ENCODE measurements at regions not wholly inside any gene's neighbourhood (a gene's known extent, or its start where the extent isn't known, plus 50 kb on each side); places are given as distances from the start of the nearest gene placed in this dataset.
"Not testable (repeated sequence)": the region's sequence is repeated elsewhere in the genome, so short reads cannot be mapped to it uniquely, and the experiment has no call there.

DNA sequence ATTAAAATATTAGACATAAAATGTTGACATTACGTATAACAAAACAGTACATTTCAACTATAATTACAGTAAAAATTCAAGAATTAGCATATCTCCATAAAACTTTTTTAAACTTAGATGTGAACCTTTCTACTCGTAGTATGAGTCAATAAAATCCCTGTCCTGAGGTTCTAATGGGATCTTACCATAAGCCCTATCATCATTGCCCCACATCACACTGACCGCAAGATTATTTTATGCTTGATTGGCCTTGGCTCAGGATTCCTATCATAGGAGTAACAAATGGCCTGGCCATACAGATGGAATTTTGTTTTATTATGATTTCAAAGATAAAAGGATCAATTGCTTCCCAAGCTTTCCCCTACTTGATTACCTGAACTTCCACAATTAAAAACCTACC lies 238.3 kb downstream of the MEF2C start:
- Histone ChIP-seq H4K20me1 (ENCODE audit: insufficient read depth, low read length) (no peaks in the 10 kb centered on the region), H3K9me3 (replicated peaks; ENCODE audit: insufficient read depth, low read length) (no peaks in the 10 kb centered on the region), H3K4me3 (ENCODE audit: low read length) (no peak overlapping the region), H3K9ac (ENCODE audit: low read length) (no peak overlapping the region), H2AFZ (ENCODE audit: low read length) (no peak overlapping the region), H3K4me2 (ENCODE audit: low read depth, low read length) (no peak overlapping the region), H3K79me2 (ENCODE audit: low read length) (no peaks in the 10 kb centered on the region), H3F3A (ENCODE audit: insufficient read depth, low read length) (no peaks in the 10 kb centered on the region), H3K4me1 (ENCODE audit: low read length) (no peaks in the 10 kb centered on the region), H3K27me3 (replicated peaks; ENCODE audit: insufficient read depth, low read length) (no peaks in the 10 kb centered on the region), H3K27ac (ENCODE audit: low read length) (no peak overlapping the region), H3K9me2 (replicated peaks; ENCODE audit: insufficient read depth, low read length) (no peaks in the 10 kb centered on the region), H3K36me3 (replicated peaks; ENCODE audit: insufficient read depth, low read length) (no peaks in the 10 kb centered on the region)
- TF ChIP-seq EZH2 (optimal IDR thresholded peaks at IDR 0.05; ENCODE audit: low read depth, low read length), result no peak
- TF ChIP-seq, protein P1, sequence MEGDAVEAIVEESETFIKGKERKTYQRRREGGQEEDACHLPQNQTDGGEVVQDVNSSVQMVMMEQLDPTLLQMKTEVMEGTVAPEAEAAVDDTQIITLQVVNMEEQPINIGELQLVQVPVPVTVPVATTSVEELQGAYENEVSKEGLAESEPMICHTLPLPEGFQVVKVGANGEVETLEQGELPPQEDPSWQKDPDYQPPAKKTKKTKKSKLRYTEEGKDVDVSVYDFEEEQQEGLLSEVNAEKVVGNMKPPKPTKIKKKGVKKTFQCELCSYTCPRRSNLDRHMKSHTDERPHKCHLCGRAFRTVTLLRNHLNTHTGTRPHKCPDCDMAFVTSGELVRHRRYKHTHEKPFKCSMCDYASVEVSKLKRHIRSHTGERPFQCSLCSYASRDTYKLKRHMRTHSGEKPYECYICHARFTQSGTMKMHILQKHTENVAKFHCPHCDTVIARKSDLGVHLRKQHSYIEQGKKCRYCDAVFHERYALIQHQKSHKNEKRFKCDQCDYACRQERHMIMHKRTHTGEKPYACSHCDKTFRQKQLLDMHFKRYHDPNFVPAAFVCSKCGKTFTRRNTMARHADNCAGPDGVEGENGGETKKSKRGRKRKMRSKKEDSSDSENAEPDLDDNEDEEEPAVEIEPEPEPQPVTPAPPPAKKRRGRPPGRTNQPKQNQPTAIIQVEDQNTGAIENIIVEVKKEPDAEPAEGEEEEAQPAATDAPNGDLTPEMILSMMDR (IDR thresholded peaks at IDR 0.05; ENCODE audit: low read length), result no peak
- TF ChIP-seq EZH2phosphoT487 (IDR thresholded peaks at IDR 0.05; ENCODE audit: low read length), result no peak
- no peak for DNase-seq

DNA sequence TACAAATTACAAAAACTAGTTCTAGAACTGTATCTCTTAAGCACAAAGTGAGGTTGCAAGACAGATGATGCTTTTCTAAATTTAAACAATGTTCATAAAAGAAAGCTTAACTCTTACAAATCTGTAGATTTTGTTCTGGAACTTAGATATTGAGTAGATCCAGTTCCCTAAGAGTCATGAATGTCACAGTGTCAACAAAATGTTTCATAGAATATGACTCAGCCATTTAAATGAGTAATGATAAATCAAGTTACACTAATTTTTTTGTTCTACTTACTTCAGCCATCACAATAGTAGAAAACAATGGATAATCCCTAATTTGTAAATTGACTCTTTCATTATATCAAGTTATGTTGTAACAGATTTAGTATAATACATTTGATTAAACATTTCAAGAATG lies 239.7 kb downstream of the MEF2C start:
- no peaks in the 10 kb centered on the region for H3F3A ChIP-seq (ENCODE audit: insufficient read depth, low read length)
- no peak overlapping the region for H3K4me2 ChIP-seq (ENCODE audit: low read depth, low read length)

DNA sequence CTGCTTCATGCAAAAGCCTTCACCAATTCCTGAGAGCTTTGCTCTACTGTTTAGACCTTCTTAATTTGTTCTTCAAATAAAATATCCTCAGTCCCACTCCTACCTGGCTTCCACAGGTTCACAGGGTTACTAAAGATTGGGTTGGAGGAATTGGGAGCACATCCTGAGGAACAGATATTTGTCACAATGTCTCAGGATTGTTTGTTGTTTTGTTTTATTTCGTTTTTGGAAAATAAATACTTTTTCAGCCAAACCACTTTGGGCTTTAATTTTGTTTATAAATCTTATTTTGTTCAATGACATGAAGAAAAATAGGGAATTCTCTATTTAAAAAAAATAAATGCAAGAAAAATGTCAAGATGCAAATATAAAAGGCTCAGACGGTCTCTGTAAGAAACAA lies 249.0 kb downstream of the MEF2C start:
- H3F3A ChIP-seq (ENCODE audit: insufficient read depth, low read length), result no peaks in the 10 kb centered on the region
- no peaks in the 10 kb centered on the region for H4K20me1 ChIP-seq (ENCODE audit: insufficient read depth, low read length)
- no peak overlapping the region for H3K27ac ChIP-seq (ENCODE audit: low read length)
- H3K9me3 ChIP-seq (replicated peaks; ENCODE audit: insufficient read depth, low read length), result no peaks in the 10 kb centered on the region
- H3K4me3 ChIP-seq (ENCODE audit: low read length), result no peak overlapping the region
- no peaks in the 10 kb centered on the region for H3K36me3 ChIP-seq (replicated peaks; ENCODE audit: insufficient read depth, low read length)
- H3K4me2 ChIP-seq (ENCODE audit: low read depth, low read length), result no peak overlapping the region
- no peak for DNase-seq
- no peaks in the 10 kb centered on the region for H3K4me1 ChIP-seq (ENCODE audit: low read length)
- no peaks in the 10 kb centered on the region for H3K9me2 ChIP-seq (replicated peaks; ENCODE audit: insufficient read depth, low read length)
- no peaks in the 10 kb centered on the region for H3K27me3 ChIP-seq (replicated peaks; ENCODE audit: insufficient read depth, low read length)
- H2AFZ ChIP-seq (ENCODE audit: low read length), result no peak overlapping the region
- H3K79me2 ChIP-seq (ENCODE audit: low read length), result no peaks in the 10 kb centered on the region
- H3K9ac ChIP-seq (ENCODE audit: low read length), result no peak overlapping the region
- TF ChIP-seq EZH2 (optimal IDR thresholded peaks at IDR 0.05; ENCODE audit: low read depth, low read length) (no peak), EZH2phosphoT487 (IDR thresholded peaks at IDR 0.05; ENCODE audit: low read length) (no peak)
- TF ChIP-seq, protein P1 (IDR thresholded peaks at IDR 0.05; ENCODE audit: low read length), result no peak

More for the DNA sequence above, 239.7 kb downstream of the MEF2C start:
- TF ChIP-seq, protein P1 (IDR thresholded peaks at IDR 0.05; ENCODE audit: low read length), result no peak
- TF ChIP-seq EZH2 (optimal IDR thresholded peaks at IDR 0.05; ENCODE audit: low read depth, low read length) (no peak), EZH2phosphoT487 (IDR thresholded peaks at IDR 0.05; ENCODE audit: low read length) (no peak)
- no peaks in the 10 kb centered on the region for H3K4me1 ChIP-seq (ENCODE audit: low read length)
- no peaks in the 10 kb centered on the region for H3K79me2 ChIP-seq (ENCODE audit: low read length)
- H3K27me3 ChIP-seq (replicated peaks; ENCODE audit: insufficient read depth, low read length), result no peaks in the 10 kb centered on the region
- no peak overlapping the region for H3K27ac ChIP-seq (ENCODE audit: low read length)
- H3K4me3 ChIP-seq (ENCODE audit: low read length), result no peak overlapping the region
- no peak overlapping the region for H3K9ac ChIP-seq (ENCODE audit: low read length)
- H3K36me3 ChIP-seq (replicated peaks; ENCODE audit: insufficient read depth, low read length), result no peaks in the 10 kb centered on the region
- no peaks in the 10 kb centered on the region for H4K20me1 ChIP-seq (ENCODE audit: insufficient read depth, low read length)
- no peak for DNase-seq
- no peaks in the 10 kb centered on the region for H3K9me2 ChIP-seq (replicated peaks; ENCODE audit: insufficient read depth, low read length)
- no peaks in the 10 kb centered on the region for H3K9me3 ChIP-seq (replicated peaks; ENCODE audit: insufficient read depth, low read length)
- no peak overlapping the region for H2AFZ ChIP-seq (ENCODE audit: low read length)

DNA sequence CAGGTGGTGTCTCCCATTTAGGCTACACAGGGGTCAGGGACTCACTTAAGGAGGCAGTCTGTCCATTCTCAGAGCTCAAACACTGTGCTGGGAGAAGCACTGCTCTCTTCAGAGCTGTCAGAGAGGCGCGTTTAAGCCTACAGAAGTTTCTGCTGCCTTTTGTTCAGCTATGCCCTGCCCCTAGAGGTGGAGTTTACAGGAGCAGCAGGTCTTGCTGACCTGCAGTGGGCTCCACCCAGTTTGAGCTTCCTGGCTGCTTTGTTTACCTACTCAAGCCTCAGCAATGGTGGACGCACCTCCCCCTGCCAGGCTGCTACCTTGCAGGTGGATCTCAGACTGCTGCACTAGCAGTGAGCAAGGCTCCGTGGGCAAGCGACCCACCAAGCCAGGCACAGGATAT lies 260.1 kb downstream of the MEF2C start:
- not testable (repeated sequence) for H3K4me2 ChIP-seq (ENCODE audit: low read depth, low read length); H3K9ac ChIP-seq (ENCODE audit: low read length)

DNA sequence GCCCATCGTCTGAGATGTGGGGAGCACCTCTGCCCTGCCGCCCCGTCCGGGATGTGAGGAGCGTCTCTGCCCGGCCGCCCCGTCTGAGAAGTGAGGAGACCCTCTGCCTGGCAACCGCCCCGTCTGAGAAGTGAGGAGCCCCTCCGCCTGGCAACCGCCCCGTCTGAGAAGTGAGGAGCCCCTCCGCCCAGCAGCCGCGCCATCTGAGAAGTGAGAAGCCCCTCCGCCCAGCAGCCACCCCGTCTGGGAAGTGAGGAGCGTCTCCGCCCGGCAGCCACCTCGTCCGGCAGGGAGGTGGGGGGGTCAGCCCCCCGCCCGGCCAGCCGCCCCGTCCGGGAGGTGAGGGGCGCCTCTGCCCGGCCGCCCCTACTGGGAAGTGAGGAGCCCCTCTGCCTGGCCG lies 267.2 kb downstream of the MEF2C start:
- not testable (repeated sequence) for H3K9ac ChIP-seq (ENCODE audit: low read length); H2AFZ ChIP-seq (ENCODE audit: low read length); H3K4me1 ChIP-seq (ENCODE audit: low read length); DNase-seq; H3K9me3 ChIP-seq (replicated peaks; ENCODE audit: insufficient read depth, low read length); H3K4me3 ChIP-seq (ENCODE audit: low read length); H4K20me1 ChIP-seq (ENCODE audit: insufficient read depth, low read length); H3K9me2 ChIP-seq (replicated peaks; ENCODE audit: insufficient read depth, low read length); H3K79me2 ChIP-seq (ENCODE audit: low read length); H3K27ac ChIP-seq (ENCODE audit: low read length); H3F3A ChIP-seq (ENCODE audit: insufficient read depth, low read length); H3K36me3 ChIP-seq (replicated peaks; ENCODE audit: insufficient read depth, low read length); H3K4me2 ChIP-seq (ENCODE audit: low read depth, low read length); H3K27me3 ChIP-seq (replicated peaks; ENCODE audit: insufficient read depth, low read length)

More for the DNA sequence above, 260.1 kb downstream of the MEF2C start:
- H3K27me3 ChIP-seq (replicated peaks; ENCODE audit: insufficient read depth, low read length); H3K4me3 ChIP-seq (ENCODE audit: low read length); H3K79me2 ChIP-seq (ENCODE audit: low read length); H3K27ac ChIP-seq (ENCODE audit: low read length); H3K9me3 ChIP-seq (replicated peaks; ENCODE audit: insufficient read depth, low read length); H3K4me1 ChIP-seq (ENCODE audit: low read length); H4K20me1 ChIP-seq (ENCODE audit: insufficient read depth, low read length); H3F3A ChIP-seq (ENCODE audit: insufficient read depth, low read length); H2AFZ ChIP-seq (ENCODE audit: low read length); H3K9me2 ChIP-seq (replicated peaks; ENCODE audit: insufficient read depth, low read length); H3K36me3 ChIP-seq (replicated peaks; ENCODE audit: insufficient read depth, low read length): not testable (repeated sequence)
- peak; percentile 13 for DNase-seq

Measured in MM.1S (cell line).